WERI-Rb-1 (cell line): ENCODE measurements at regions not wholly inside any gene's neighbourhood (a gene's known extent, or its start where the extent isn't known, plus 50 kb on each side); places are given as distances from the start of the nearest gene placed in this dataset.

Experiments
- DNase-seq: peaks from one replicate; pipeline ENCODE4 v3.0.0-alpha.2; 2020
- H3K27ac ChIP-seq: fragments of 250-450 bp; sonication (Bioruptor Pico); 2 replicates; pipeline ENCODE4 v1.5.1; 2020; ENCODE audit warnings: mild to moderate bottlenecking, moderate library complexity
- H3K27me3 ChIP-seq: fragments of 250-450 bp; sonication (Bioruptor Pico); 2 replicates; pipeline ENCODE4 v1.5.1; 2021; ENCODE audit warnings: mild to moderate bottlenecking, low read depth, moderate library complexity; ENCODE audit not compliant: insufficient read depth, severe bottlenecking
- H3K36me3 ChIP-seq: fragments of 250-450 bp; sonication (Bioruptor Pico); 2 replicates; pipeline ENCODE4 v1.5.1; 2020; ENCODE audit warnings: mild to moderate bottlenecking, moderate library complexity
- H3K4me3 ChIP-seq: 2 replicates; pipeline ENCODE4 v1.5.1; 2011; ENCODE audit warnings: low read depth, mild to moderate bottlenecking, control low read depth, low read length
- H3K9me3 ChIP-seq: fragments of 250-450 bp; sonication (Bioruptor Pico); 2 replicates; pipeline ENCODE4 v1.5.1; 2021; ENCODE audit warnings: mild to moderate bottlenecking, moderate library complexity; ENCODE audit not compliant: severe bottlenecking
- CTCF ChIP-seq: IDR thresholded peaks from 2 replicates; pipeline ENCODE4 v1.5.1; 2011; ENCODE audit warnings: low read depth, mild to moderate bottlenecking, control low read depth, inconsistent platforms, low read length

GRCh38 chr2:116716444-116716843 is 1098.0 kb upstream of the DDX18 start:
- DNase-seq = no peak

GRCh38 chr2:116717832-116718231 is 1096.7 kb upstream of the DDX18 start:
- Histone ChIP-seq H3K4me3 (no peak overlapping the region), H3K36me3 (no peaks in the 10 kb centered on the region), H3K9me3 (no peaks in the 10 kb centered on the region), H3K27ac (no peak overlapping the region), H3K27me3 (peaks cover 40% of the 10 kb centered on the region)
- TF ChIP-seq CTCF = no peak
- DNase-seq = no peak

More at GRCh38 chr2:116716444-116716843, 1098.0 kb upstream of the DDX18 start:
- no peak overlapping the region for H3K27ac ChIP-seq
- H3K4me3 ChIP-seq = no peak overlapping the region
- H3K27me3 ChIP-seq = peaks cover 38% of the 10 kb centered on the region
- H3K36me3 ChIP-seq = no peaks in the 10 kb centered on the region
- TF ChIP-seq CTCF = no peak
- H3K9me3 ChIP-seq = no peaks in the 10 kb centered on the region

GRCh38 chr2:116718451-116718850 is 1096.0 kb upstream of the DDX18 start:
- no peak for TF ChIP-seq CTCF

GRCh38 chr2:116719836-116720235 is 1094.7 kb upstream of the DDX18 start:
- TF ChIP-seq CTCF = no peak
- no peak overlapping the region for H3K27ac ChIP-seq
- no peaks in the 10 kb centered on the region for H3K36me3 ChIP-seq
- DNase-seq = no peak
- H3K4me3 ChIP-seq = no peak overlapping the region
- peaks cover 37% of the 10 kb centered on the region for H3K27me3 ChIP-seq
- H3K9me3 ChIP-seq = no peaks in the 10 kb centered on the region

More at GRCh38 chr2:116718451-116718850, 1096.0 kb upstream of the DDX18 start:
- peaks cover 37% of the 10 kb centered on the region for H3K27me3 ChIP-seq
- no peak overlapping the region for H3K27ac ChIP-seq
- H3K4me3 ChIP-seq = no peak overlapping the region
- H3K36me3 ChIP-seq = no peaks in the 10 kb centered on the region
- DNase-seq = no peak
- no peaks in the 10 kb centered on the region for H3K9me3 ChIP-seq

GRCh38 chr2:116724550-116724949 is 1089.9 kb upstream of the DDX18 start:
- Histone ChIP-seq H3K4me3 (no peak overlapping the region), H3K36me3 (no peaks in the 10 kb centered on the region), H3K27ac (no peak overlapping the region), H3K9me3 (no peaks in the 10 kb centered on the region), H3K27me3 (peaks cover 40% of the 10 kb centered on the region)
- no peak for DNase-seq
- TF ChIP-seq CTCF = no peak

GRCh38 chr2:116732322-116732721 is 1082.2 kb upstream of the DDX18 start:
- Histone ChIP-seq H3K36me3 (no peaks in the 10 kb centered on the region), H3K27me3 (peaks cover 30% of the 10 kb centered on the region), H3K9me3 (no peaks in the 10 kb centered on the region), H3K4me3 (no peak overlapping the region), H3K27ac (no peak overlapping the region)
- no peak for TF ChIP-seq CTCF
- no peak for DNase-seq
